Right ventricle myocardium superior (tissue), 1 donor: ENCODE measurements at regions not wholly inside any gene's neighbourhood (a gene's known extent, or its start where the extent isn't known, plus 50 kb on each side); places are given as distances from the start of the nearest gene placed in this dataset.
A peak's percentile ranks its signal among the peaks of the same experiment; 100 is the strongest.

Experiments used
- ATAC-seq: fragments of 200-7000 bp; cut with Tn5 transposase; one replicate; pipeline ENCODE4 v1.9.1; 2020; ENCODE audit warnings: mild to moderate bottlenecking; ENCODE audit not compliant: poor library complexity
- DNase-seq: peaks from one replicate; pipeline ENCODE4 v3.0.0-alpha.2; 2020
- intact Hi-C: fragments of 100-400 bp; cut with DNase I; formaldehyde crosslinking; loops from one replicate; pipeline ENCODE4 v1.11.2; 2022
- donor health status: DM: no; HTN: yes; CAD: no; lungs with severe emphysema.

GRCh38 chr7:119127706-119128105, 903.2 kb downstream of the ANKRD7 start:
- DNase-seq, result no peak
- ATAC-seq, result no peak
- intact Hi-C loops, result no loop called here

GRCh38 chr7:119132436-119132835, 907.9 kb downstream of the ANKRD7 start:
- no peak for DNase-seq
- intact Hi-C loops, result no loop called here
- ATAC-seq, result no peak

DNA sequence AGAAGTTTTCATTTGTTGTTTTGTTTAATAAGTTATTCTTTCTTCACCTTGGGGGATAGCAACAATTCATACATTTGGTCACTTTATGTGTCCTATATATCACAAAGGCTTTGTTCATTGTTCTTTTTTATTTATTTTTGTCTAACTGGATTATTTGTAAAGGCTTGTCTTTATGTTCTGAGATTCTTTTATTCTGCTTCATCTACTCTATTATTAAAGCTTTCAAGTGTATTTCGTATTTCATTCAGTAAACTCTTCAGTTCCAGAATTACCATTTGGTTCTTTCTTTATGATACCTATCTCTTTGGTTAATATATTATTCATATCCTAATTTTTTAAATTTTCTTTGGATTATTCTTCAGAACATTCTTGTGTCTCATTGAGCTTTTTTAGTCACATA, 942.9 kb downstream of the ANKRD7 start:
- no peak for DNase-seq
- intact Hi-C loops, result no loop called here
- no peak for ATAC-seq

GRCh38 chr7:119172043-119172442, 947.5 kb downstream of the ANKRD7 start:
- intact Hi-C loops, result no loop called here

DNA sequence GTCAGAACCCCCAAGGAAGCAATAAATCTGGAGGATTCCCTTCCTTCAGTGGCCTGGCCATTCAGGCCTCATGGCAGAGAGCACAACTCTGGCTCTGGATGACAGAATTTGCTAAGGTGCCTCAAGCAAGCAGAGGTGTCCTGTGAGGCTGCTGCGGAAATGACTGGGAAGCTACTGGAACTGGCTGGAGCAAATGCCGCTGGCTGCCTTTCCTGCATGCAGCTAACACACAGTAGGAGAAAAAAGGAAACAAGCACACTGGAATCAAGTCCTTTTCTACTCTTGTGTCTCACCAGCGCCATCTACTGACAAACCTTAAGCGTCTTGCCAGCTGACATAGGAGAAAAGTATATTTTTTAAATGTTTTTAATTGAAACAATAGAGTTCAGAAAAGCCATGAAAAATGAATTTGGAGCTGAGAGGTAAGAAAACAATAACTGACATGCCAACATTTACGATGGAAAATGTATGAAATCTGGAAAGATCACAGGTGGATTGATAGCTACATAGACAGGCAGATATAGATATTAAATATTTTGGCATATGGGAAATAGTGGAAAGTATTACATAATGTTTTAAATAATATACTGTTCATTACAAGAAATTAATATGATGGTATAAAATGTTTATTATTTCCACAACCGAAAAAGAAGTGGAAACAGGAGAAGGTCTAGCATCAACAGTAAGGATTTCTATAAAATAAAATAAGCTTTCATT, 951.6 kb downstream of the ANKRD7 start:
- ATAC-seq, result no peak
- intact Hi-C loops, result no loop called here
- no peak for DNase-seq

More at GRCh38 chr7:119172043-119172442, 947.5 kb downstream of the ANKRD7 start:
- DNase-seq, result no peak
- no peak for ATAC-seq

- intact Hi-C loops, result no loop called here
- DNase-seq (no peak), ATAC-seq (no peak)
These were observed 953.4 kb downstream of the ANKRD7 start for GRCh38 chr7:119177863-119178262.

GRCh38 chr7:119184124-119184788, 959.8 kb downstream of the ANKRD7 start:
- ATAC-seq (no peak), DNase-seq (no peak)
- intact Hi-C loops, result no loop called here

- no peak for ATAC-seq
- intact Hi-C loops, result no loop called here
- DNase-seq, result no peak
These were observed 971.7 kb downstream of the ANKRD7 start for GRCh38 chr7:119196183-119196582.

- ATAC-seq (no peak), DNase-seq (no peak)
- intact Hi-C loops, result no loop called here
These were observed 972.8 kb downstream of the ANKRD7 start for GRCh38 chr7:119197172-119197876.

- DNase-seq, result peak; percentile 22
- intact Hi-C loops, result no loop called here
- ATAC-seq, result no peak
These were observed 973.5 kb downstream of the ANKRD7 start for GRCh38 chr7:119197877-119198527.

DNA sequence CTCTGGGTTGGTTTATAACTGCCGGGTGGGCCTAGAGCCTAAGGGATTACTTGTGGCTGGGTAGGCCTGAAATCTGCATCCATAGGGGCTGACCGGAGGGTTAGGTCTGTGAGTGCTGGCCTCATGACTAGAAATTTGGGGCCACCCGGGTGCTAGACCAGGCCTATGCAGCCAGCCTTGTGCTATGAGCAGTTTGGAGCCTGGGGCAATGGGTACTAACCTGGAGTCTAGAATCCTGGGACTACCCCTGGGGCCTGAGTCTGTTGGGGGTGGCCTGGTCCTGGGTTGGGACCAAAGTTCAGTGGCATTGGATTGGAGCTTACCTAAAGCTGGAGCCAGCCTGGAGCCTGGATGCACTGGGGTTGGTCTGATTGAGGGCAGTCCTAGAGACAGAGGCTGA, 995.2 kb downstream of the ANKRD7 start:
- intact Hi-C loops, result no loop called here
- no peak for ATAC-seq

GRCh38 chr7:119223930-119224329, 999.4 kb downstream of the ANKRD7 start:
- intact Hi-C loops, result no loop called here
- DNase-seq (no peak), ATAC-seq (no peak)

More for the DNA sequence above, 995.2 kb downstream of the ANKRD7 start:
- DNase-seq, result no peak

GRCh38 chr7:119228482-119228881, 1004.0 kb downstream of the ANKRD7 start:
- intact Hi-C loops, result no loop called here
- DNase-seq (no peak), ATAC-seq (no peak)

DNA sequence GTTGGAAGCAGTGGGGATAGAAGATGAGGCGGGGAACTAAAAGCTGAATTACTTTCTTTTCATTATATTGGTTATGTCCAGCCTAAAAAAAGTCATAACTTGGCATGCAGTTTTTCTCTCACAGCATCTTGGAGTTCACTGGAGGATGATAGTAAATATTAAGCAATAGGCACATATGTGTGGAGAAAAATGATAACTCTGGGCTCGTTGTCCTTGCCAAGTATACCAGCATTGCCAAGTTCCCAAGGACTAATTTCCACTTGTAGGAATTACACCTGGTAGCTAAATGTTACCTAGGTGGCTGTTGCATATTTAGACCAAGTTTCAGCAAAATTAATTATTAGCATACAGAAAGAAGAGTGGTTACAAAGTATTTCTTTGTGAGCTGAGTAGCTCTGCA, 1007.6 kb downstream of the ANKRD7 start:
- DNase-seq, result no peak
- ATAC-seq, result no peak
- intact Hi-C loops, result no loop called here

GRCh38 chr7:119233015-119233414, 1008.5 kb downstream of the ANKRD7 start:
- intact Hi-C loops, result no loop called here
- no peak for ATAC-seq
- no peak for DNase-seq

GRCh38 chr7:119252962-119253361, 1020.0 kb upstream of the KCND2 start:
- ATAC-seq (no peak), DNase-seq (no peak)
- intact Hi-C loops, result no loop called here

DNA sequence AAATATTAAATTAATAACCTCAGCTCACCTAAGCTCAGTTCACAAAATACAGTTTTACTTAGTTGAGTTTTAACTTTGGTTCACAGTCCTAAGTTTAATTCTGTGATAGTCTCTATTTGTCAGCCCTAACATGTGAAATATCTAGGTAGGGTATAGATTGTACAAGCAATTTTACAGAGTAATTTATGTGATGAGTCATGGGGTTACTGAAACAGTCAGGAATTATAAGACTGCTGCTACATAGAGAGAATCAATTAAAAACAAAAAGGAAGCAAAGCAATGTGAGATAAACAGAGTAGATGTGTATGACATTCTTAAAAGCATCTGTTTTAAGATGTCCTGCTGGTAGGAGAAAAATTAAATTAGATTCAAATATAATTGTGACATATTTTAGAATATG, 1018.2 kb upstream of the KCND2 start:
- DNase-seq (no peak), ATAC-seq (no peak)
- intact Hi-C loops, result no loop called here

DNA sequence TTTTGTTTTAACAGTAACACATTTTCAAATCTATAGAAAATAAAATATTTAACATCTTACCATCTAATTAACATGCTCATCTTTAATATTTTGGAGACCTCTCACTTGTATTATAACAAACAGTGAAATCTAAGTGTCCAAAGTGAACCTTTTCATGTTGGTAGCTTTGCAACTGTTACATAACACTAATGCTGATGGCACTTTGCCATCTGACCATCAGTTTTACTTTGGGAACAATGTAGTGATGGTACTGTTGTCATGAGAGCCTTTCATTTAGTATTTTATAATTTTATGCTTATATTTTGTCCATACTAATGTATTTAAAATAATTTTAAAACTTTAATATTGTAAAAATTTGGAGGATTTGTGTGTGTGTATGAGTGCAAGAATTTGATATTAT, 1017.0 kb upstream of the KCND2 start:
- no peak for ATAC-seq

DNA sequence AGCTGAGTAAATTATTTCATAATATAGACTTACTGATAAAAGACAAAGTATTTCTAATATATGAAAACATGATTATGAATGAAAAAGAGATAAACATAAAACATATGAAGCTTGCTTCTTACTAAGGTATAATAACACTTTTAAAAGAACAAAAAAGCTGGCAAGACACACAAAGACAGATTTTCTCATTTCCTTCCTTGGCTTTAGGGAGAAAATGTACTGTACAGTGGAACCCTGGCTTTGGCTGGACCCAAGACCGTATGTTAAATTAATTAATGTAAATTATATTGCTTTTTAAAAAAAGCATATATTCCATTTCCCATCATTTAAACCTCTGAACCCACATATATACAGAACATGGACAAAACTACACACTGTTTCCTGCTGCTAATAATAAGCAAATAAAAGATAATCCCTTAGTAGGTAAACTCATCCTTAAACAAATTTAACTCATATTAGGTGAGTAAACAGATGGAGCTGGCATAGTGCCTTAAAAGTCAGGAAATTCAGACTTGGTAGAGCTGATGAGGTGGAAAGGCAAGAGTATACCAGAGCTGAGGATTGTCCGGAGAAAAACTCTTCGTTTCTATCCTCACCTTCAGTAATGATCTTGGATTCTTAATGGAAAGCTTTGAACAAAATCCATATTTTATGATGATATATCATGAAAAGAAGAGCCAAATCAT, 1016.4 kb upstream of the KCND2 start:
- intact Hi-C loops, result no loop called here
- no peak for DNase-seq
- no peak for ATAC-seq

More for the DNA sequence above, 1017.0 kb upstream of the KCND2 start:
- DNase-seq, result no peak
- intact Hi-C loops, result no loop called here
